Upper lobe of right lung (tissue), 1 donor: ENCODE measurements at regions not wholly inside any gene's neighbourhood (a gene's known extent, or its start where the extent isn't known, plus 50 kb on each side); places are given as distances from the start of the nearest gene placed in this dataset.

ENCODE experiments used
- ATAC-seq: fragments of 200-7000 bp; cut with Tn5 transposase; one replicate; pipeline ENCODE4 v1.9.1; 2020; ENCODE audit warnings: mild to moderate bottlenecking, moderate library complexity
- DNase-seq: peaks from one replicate; pipeline ENCODE4 v3.0.0-alpha.2; 2020
- H3K27ac ChIP-seq: fragments of 200-600 bp; one replicate; pipeline ENCODE4 v1.8.0; 2022
- H3K27me3 ChIP-seq: fragments of 200-600 bp; one replicate; pipeline ENCODE4 v1.8.0; 2022; ENCODE audit warnings: mild to moderate bottlenecking
- H3K36me3 ChIP-seq: fragments of 200-600 bp; one replicate; pipeline ENCODE4 v1.8.0; 2022
- H3K4me1 ChIP-seq: fragments of 200-600 bp; one replicate; pipeline ENCODE4 v1.8.0; 2022
- H3K4me3 ChIP-seq: fragments of 200-600 bp; one replicate; pipeline ENCODE4 v1.8.0; 2022; ENCODE audit warnings: mild to moderate bottlenecking
- H3K9me3 ChIP-seq: fragments of 200-600 bp; one replicate; pipeline ENCODE4 v1.8.0; 2022
- CTCF ChIP-seq: fragments of 200-600 bp; IDR thresholded peaks from one replicate; pipeline ENCODE4 v1.8.0; 2022; ENCODE audit warnings: antibody characterized with exemption
- intact Hi-C: fragments of 100-400 bp; cut with DNase I; formaldehyde crosslinking; loops from one replicate; pipeline ENCODE4 v1.11.0; 2022
- donor health status: DM: no; HTN: yes; CAD: no; lungs with severe emphysema.

- ATAC-seq (no peak), DNase-seq (no peak)
- H3K27ac ChIP-seq: no peak overlapping the region
- no peaks in the 10 kb centered on the region for H3K9me3 ChIP-seq
- intact Hi-C loops: no loop called here
- no peak for TF ChIP-seq CTCF
- H3K4me3 ChIP-seq: no peak overlapping the region
- H3K36me3 ChIP-seq: no peaks in the 10 kb centered on the region
- no peaks in the 10 kb centered on the region for H3K27me3 ChIP-seq
- H3K4me1 ChIP-seq: no peaks in the 10 kb centered on the region
Observed at GRCh38 chr9:13382595-13382994, 103.1 kb upstream of the MPDZ start.

- H3K9me3 ChIP-seq: no peaks in the 10 kb centered on the region
- no peaks in the 10 kb centered on the region for H3K4me1 ChIP-seq
- no peaks in the 10 kb centered on the region for H3K27me3 ChIP-seq
- TF ChIP-seq CTCF: no peak
- H3K27ac ChIP-seq: no peak overlapping the region
- DNase-seq: no peak
- no peak overlapping the region for H3K4me3 ChIP-seq
- no peaks in the 10 kb centered on the region for H3K36me3 ChIP-seq
- no peak for ATAC-seq
- intact Hi-C loops: no loop called here
Observed at GRCh38 chr9:13380903-13381302, 101.4 kb upstream of the MPDZ start.

- no peak for DNase-seq
Observed at GRCh38 chr9:13378154-13378553, 98.7 kb upstream of the MPDZ start.

GRCh38 chr9:13377171-13377925, 97.9 kb upstream of the MPDZ start:
- Histone ChIP-seq H3K4me1 (no peaks in the 10 kb centered on the region), H3K36me3 (no peaks in the 10 kb centered on the region), H3K9me3 (no peaks in the 10 kb centered on the region), H3K27me3 (no peaks in the 10 kb centered on the region), H3K27ac (no peak overlapping the region), H3K4me3 (no peak overlapping the region)
- no peak for TF ChIP-seq CTCF
- ATAC-seq (no peak), DNase-seq (no peak)
- intact Hi-C loops: no loop called here

More at GRCh38 chr9:13378154-13378553, 98.7 kb upstream of the MPDZ start:
- Histone ChIP-seq H3K36me3 (no peaks in the 10 kb centered on the region), H3K9me3 (no peaks in the 10 kb centered on the region), H3K4me3 (no peak overlapping the region), H3K27me3 (no peaks in the 10 kb centered on the region), H3K4me1 (no peaks in the 10 kb centered on the region), H3K27ac (no peak overlapping the region)
- ATAC-seq: no peak
- no peak for TF ChIP-seq CTCF
- intact Hi-C loops: no loop called here

- TF ChIP-seq CTCF: no peak
- H3K9me3 ChIP-seq: no peaks in the 10 kb centered on the region
- H3K27me3 ChIP-seq: no peaks in the 10 kb centered on the region
- H3K4me3 ChIP-seq: no peak overlapping the region
- DNase-seq: no peak
- no peaks in the 10 kb centered on the region for H3K4me1 ChIP-seq
- intact Hi-C loops: no loop called here
- no peak for ATAC-seq
- H3K36me3 ChIP-seq: no peaks in the 10 kb centered on the region
- no peak overlapping the region for H3K27ac ChIP-seq
Observed at GRCh38 chr9:13372510-13372909, 93.0 kb upstream of the MPDZ start.

- H3K4me3 ChIP-seq: no peak overlapping the region
- H3K36me3 ChIP-seq: no peaks in the 10 kb centered on the region
- no peaks in the 10 kb centered on the region for H3K4me1 ChIP-seq
- no peak for DNase-seq
- no peak for TF ChIP-seq CTCF
- ATAC-seq: no peak
- intact Hi-C loops: no loop called here
- H3K27me3 ChIP-seq: no peaks in the 10 kb centered on the region
- no peaks in the 10 kb centered on the region for H3K9me3 ChIP-seq
- H3K27ac ChIP-seq: no peak overlapping the region
Observed at GRCh38 chr9:13369431-13369830, 89.9 kb upstream of the MPDZ start.
